Loucy (cell line): ENCODE measurements at regions not wholly inside any gene's neighbourhood (a gene's known extent, or its start where the extent isn't known, plus 50 kb on each side); places are given as distances from the start of the nearest gene placed in this dataset.

Experiments used
- H2AFZ ChIP-seq: fragments of 200-600 bp; sonication (generic); 2 replicates; pipeline ENCODE4 v1.6.0; 2016; ENCODE audit warnings: antibody characterized with exemption, mild to moderate bottlenecking, low read length, moderate library complexity
- H3F3A ChIP-seq: fragments of 200-600 bp; 2 replicates; pipeline ENCODE4 v1.6.0; 2016; ENCODE audit warnings: antibody characterized with exemption, low read depth, mild to moderate bottlenecking
- H3K27me3 ChIP-seq: fragments of 200-600 bp; sonication (generic); 2 replicates; pipeline ENCODE4 v1.6.1; 2014; ENCODE audit warnings: low read length, mild to moderate bottlenecking; ENCODE audit not compliant: insufficient read depth, poor library complexity, severe bottlenecking
- H3K36me3 ChIP-seq: fragments of 200-600 bp; sonication (generic); 2 replicates; pipeline ENCODE4 v1.6.1; 2016; ENCODE audit warnings: low read length; ENCODE audit not compliant: insufficient read depth
- H3K4me1 ChIP-seq: fragments of 200-600 bp; sonication (generic); 2 replicates; pipeline ENCODE4 v1.5.1; 2014; ENCODE audit warnings: low read length, mild to moderate bottlenecking; ENCODE audit not compliant: insufficient read depth, poor library complexity, severe bottlenecking
- H3K4me2 ChIP-seq: fragments of 200-600 bp; sonication (generic); 2 replicates; pipeline ENCODE4 v1.6.0; 2014; ENCODE audit warnings: antibody characterized with exemption, low read length, low read depth, mild to moderate bottlenecking; ENCODE audit not compliant: poor library complexity, severe bottlenecking
- H3K4me3 ChIP-seq: fragments of 200-600 bp; sonication (generic); 2 replicates; pipeline ENCODE4 v1.5.1; 2014; ENCODE audit warnings: low read length, mild to moderate bottlenecking, mixed read lengths; ENCODE audit not compliant: poor library complexity, severe bottlenecking
- H3K79me2 ChIP-seq: fragments of 200-600 bp; sonication (generic); 2 replicates; pipeline ENCODE4 v1.6.1; 2014; ENCODE audit warnings: low read length; ENCODE audit not compliant: insufficient read depth
- H3K9ac ChIP-seq: fragments of 200-600 bp; sonication (generic); 2 replicates; pipeline ENCODE4 v1.6.0; 2014; ENCODE audit warnings: mild to moderate bottlenecking, low read depth, low read length, moderate library complexity; ENCODE audit not compliant: poor library complexity, severe bottlenecking
- H3K9me2 ChIP-seq: fragments of 200-600 bp; sonication (generic); replicated peaks from 2 replicates; pipeline ENCODE4 v1.6.1; 2016; ENCODE audit warnings: low read depth, low read length, mixed read lengths
- H3K9me3 ChIP-seq: fragments of 200-600 bp; sonication (generic); 2 replicates; pipeline ENCODE4 v1.6.1; 2014; ENCODE audit warnings: mild to moderate bottlenecking, antibody characterized with exemption, low read length, low read depth; ENCODE audit not compliant: insufficient read depth
- H4K20me1 ChIP-seq: fragments of 200-600 bp; sonication (generic); 2 replicates; pipeline ENCODE4 v1.6.0; 2014; ENCODE audit warnings: antibody characterized with exemption, low read length, mild to moderate bottlenecking; ENCODE audit not compliant: insufficient read depth, poor library complexity, severe bottlenecking
- CTCF ChIP-seq: fragments of 200-600 bp; sonication (generic); conservative IDR thresholded peaks from 2 replicates; pipeline ENCODE4 v1.5.1; 2014; ENCODE audit warnings: mild to moderate bottlenecking, antibody characterized with exemption, low read length
- EZH2phosphoT487 ChIP-seq: fragments of 200-600 bp; IDR thresholded peaks from 2 replicates; pipeline ENCODE4 v1.6.1; 2018; ENCODE audit warnings: antibody characterized with exemption, mild to moderate bottlenecking, moderate library complexity, borderline replicate concordance

- Histone ChIP-seq H2AFZ (no peak overlapping the region), H3K4me2 (peak overlapping the region; percentile 37), H3K9me3 (no peaks in the 10 kb centered on the region), H3K9ac (no peak overlapping the region), H3K4me1 (peaks cover 27% of the 10 kb centered on the region), H4K20me1 (no peaks in the 10 kb centered on the region), H3K9me2 (no peaks in the 10 kb centered on the region), H3K36me3 (no peaks in the 10 kb centered on the region), H3F3A (no peaks in the 10 kb centered on the region), H3K4me3 (no peak overlapping the region), H3K27me3 (no peaks in the 10 kb centered on the region), H3K79me2 (no peaks in the 10 kb centered on the region)
- TF ChIP-seq CTCF (no peak), EZH2phosphoT487 (no peak)
These were observed 164.3 kb upstream of the MAMLD1 start for GRCh38 chrX:150198776-150199175.

GRCh38 chrX:150199181-150199580 lies 163.9 kb upstream of the MAMLD1 start:
- no peaks in the 10 kb centered on the region for H3K27me3 ChIP-seq
- H3K4me2 ChIP-seq = peak overlapping the region; percentile 37
- peaks cover 27% of the 10 kb centered on the region for H3K4me1 ChIP-seq
- no peaks in the 10 kb centered on the region for H3K36me3 ChIP-seq
- no peaks in the 10 kb centered on the region for H3F3A ChIP-seq
- no peak overlapping the region for H2AFZ ChIP-seq
- H3K79me2 ChIP-seq = no peaks in the 10 kb centered on the region
- no peaks in the 10 kb centered on the region for H4K20me1 ChIP-seq
- H3K4me3 ChIP-seq = no peak overlapping the region
- no peaks in the 10 kb centered on the region for H3K9me3 ChIP-seq
- no peaks in the 10 kb centered on the region for H3K9me2 ChIP-seq
- no peak for TF ChIP-seq CTCF
- TF ChIP-seq EZH2phosphoT487 = no peak
- H3K9ac ChIP-seq = no peak overlapping the region

GRCh38 chrX:150199803-150200202 lies 163.3 kb upstream of the MAMLD1 start:
- H3K9ac ChIP-seq = no peak overlapping the region
- no peaks in the 10 kb centered on the region for H3K79me2 ChIP-seq
- H2AFZ ChIP-seq = no peak overlapping the region
- H3K4me1 ChIP-seq = peaks cover 27% of the 10 kb centered on the region
- no peak overlapping the region for H3K4me2 ChIP-seq
- H3K9me3 ChIP-seq = no peaks in the 10 kb centered on the region
- H3K27me3 ChIP-seq = no peaks in the 10 kb centered on the region
- TF ChIP-seq CTCF (no peak), EZH2phosphoT487 (no peak)
- no peaks in the 10 kb centered on the region for H3F3A ChIP-seq
- no peaks in the 10 kb centered on the region for H3K36me3 ChIP-seq
- no peak overlapping the region for H3K4me3 ChIP-seq
- no peaks in the 10 kb centered on the region for H3K9me2 ChIP-seq
- no peaks in the 10 kb centered on the region for H4K20me1 ChIP-seq
